GM21390 (cell line): ENCODE measurements at regions not wholly inside any gene's neighbourhood (a gene's known extent, or its start where the extent isn't known, plus 50 kb on each side); places are given as distances from the start of the nearest gene placed in this dataset.

ENCODE experiments used
- ATAC-seq: cut with Tn5 transposase; IDR thresholded peaks from one replicate; pipeline ENCODE4 v1.9.1; 2021; ENCODE audit not compliant: unreplicated experiment

- ATAC-seq, result no peak
Measured at GRCh38 chr10:126846959-126847358, 58.3 kb upstream of the DOCK1 start.

- ATAC-seq, result no peak
Measured at GRCh38 chr10:126847666-126848065, 57.6 kb upstream of the DOCK1 start.

- no peak for ATAC-seq
Measured at GRCh38 chr10:126849646-126850045, 55.6 kb upstream of the DOCK1 start.

- ATAC-seq, result no peak
Measured at GRCh38 chr10:126851414-126852108, 53.7 kb upstream of the DOCK1 start.

GRCh38 chr10:126854726-126855495 is 50.3 kb upstream of the DOCK1 start:
- ATAC-seq, result no peak
